Mucosa of descending colon (tissue), 3 donors: ENCODE measurements at regions not wholly inside any gene's neighbourhood (a gene's known extent, or its start where the extent isn't known, plus 50 kb on each side); places are given as distances from the start of the nearest gene placed in this dataset.

Experiments used
- ATAC-seq: fragments of 200-7000 bp; cut with Tn5 transposase; one replicate; pipeline ENCODE4 v1.9.1; 2020; ENCODE audit warnings: mild to moderate bottlenecking, moderate library complexity
- DNase-seq, 3 donors: peaks; one replicate each; pipeline ENCODE4 v3.0.0-alpha.2; 2020
- H3K36me3 ChIP-seq: fragments of 200-600 bp; one replicate; pipeline ENCODE4 v1.8.0; 2021; ENCODE audit warnings: low read depth, mild to moderate bottlenecking
- H3K4me1 ChIP-seq: fragments of 200-600 bp; one replicate; pipeline ENCODE4 v1.8.0; 2021; ENCODE audit warnings: low read depth, mild to moderate bottlenecking
- H3K4me3 ChIP-seq: fragments of 200-600 bp; one replicate; pipeline ENCODE4 v1.8.0; 2021; ENCODE audit warnings: mild to moderate bottlenecking
- H3K9me3 ChIP-seq: fragments of 200-600 bp; one replicate; pipeline ENCODE4 v1.8.0; 2021; ENCODE audit warnings: mild to moderate bottlenecking
- CTCF ChIP-seq: fragments of 200-600 bp; IDR thresholded peaks from one replicate; pipeline ENCODE4 v1.8.0; 2022; ENCODE audit warnings: antibody characterized with exemption, mild to moderate bottlenecking
- intact Hi-C, 2 donors: fragments of 100-400 bp; cut with DNase I in 1 of 2; cut with micrococcal nuclease in 1 of 2; formaldehyde crosslinking; loops; one replicate each; pipeline versions ENCODE4 v1.11.0 to v1.11.1; 2022; cut with DNase I, micrococcal nuclease
- donor health status: DM: no; HTN: no; CAD: no; lungs with moderate emphysema.
- donor health status: DM: no; HTN: no; CAD: no.
- donor health status: DM: no; HTN: yes; CAD: no.

GRCh38 chr13:71079638-71080037 lies 787.4 kb downstream of the DACH1 start:
- H3K4me3 ChIP-seq: no peak overlapping the region
- no peaks in the 10 kb centered on the region for H3K4me1 ChIP-seq
- ATAC-seq: no peak
- intact Hi-C loops: no loop called here
- H3K9me3 ChIP-seq: no peaks in the 10 kb centered on the region
- no peak for DNase-seq
- TF ChIP-seq CTCF: no peak
- no peaks in the 10 kb centered on the region for H3K36me3 ChIP-seq

DNA sequence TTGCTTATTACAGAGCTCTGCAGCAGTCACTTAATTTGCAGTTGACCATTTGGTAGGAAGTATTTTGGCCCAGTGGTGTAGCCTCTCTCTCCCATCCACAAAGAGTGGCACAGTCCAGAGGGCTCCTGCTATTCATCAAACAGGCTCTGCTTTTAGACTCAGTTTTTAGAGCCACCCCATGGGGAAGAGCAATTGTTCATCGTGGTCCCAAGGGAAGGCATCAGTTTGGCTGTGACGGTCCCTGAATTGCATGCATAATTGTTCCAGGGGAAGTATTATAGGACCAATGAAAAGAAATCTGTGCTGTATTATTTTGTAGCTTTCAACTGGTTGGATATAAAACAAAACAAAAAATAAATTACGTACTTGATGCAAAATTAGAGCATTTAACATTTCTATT lies 799.0 kb downstream of the DACH1 start:
- TF ChIP-seq CTCF: no peak
- ATAC-seq (no peak), DNase-seq (no peak)
- H3K4me1 ChIP-seq: no peaks in the 10 kb centered on the region
- no peak overlapping the region for H3K4me3 ChIP-seq
- no peaks in the 10 kb centered on the region for H3K9me3 ChIP-seq
- no peaks in the 10 kb centered on the region for H3K36me3 ChIP-seq
- intact Hi-C loops: no loop called here

DNA sequence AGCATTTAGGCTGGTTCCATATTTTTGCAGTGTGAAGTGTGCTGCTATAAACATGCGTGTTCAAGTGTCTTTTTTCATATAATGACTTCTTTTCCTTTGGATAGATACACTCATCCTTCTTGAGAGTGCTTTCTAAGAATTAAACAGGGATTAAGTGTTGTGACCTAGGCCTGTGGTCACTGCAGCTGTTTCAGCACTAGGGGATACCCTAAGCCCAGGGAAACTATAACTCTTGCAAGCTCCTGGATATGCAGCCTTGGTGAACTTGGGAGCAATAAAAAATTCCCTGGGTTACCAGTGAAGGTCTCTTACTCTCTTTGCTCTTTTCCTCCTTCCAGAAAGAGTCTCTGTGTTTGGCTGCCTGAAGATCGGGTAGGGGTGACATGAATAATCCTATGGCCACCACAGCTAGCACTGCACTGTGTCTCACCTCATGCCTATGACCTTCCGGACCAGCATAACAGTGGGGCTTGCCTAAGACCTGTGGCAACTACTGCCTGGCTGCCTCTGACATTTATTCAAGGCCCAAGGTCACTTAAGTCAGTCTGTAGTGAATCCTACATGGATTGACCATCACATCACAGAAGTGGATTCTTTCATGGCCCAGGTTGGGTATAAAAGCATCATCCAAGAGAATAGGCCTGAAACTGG lies 799.7 kb downstream of the DACH1 start:
- peak in 1 of 3 donors; percentile 3 for DNase-seq
- Histone ChIP-seq H3K36me3 (no peaks in the 10 kb centered on the region), H3K4me1 (no peaks in the 10 kb centered on the region), H3K4me3 (no peak overlapping the region), H3K9me3 (no peaks in the 10 kb centered on the region)
- ATAC-seq: no peak
- TF ChIP-seq CTCF: no peak
- intact Hi-C loops: no loop called here

- Histone ChIP-seq H3K4me3 (no peak overlapping the region), H3K4me1 (no peaks in the 10 kb centered on the region), H3K36me3 (no peaks in the 10 kb centered on the region), H3K9me3 (no peaks in the 10 kb centered on the region)
- DNase-seq (no peak), ATAC-seq (no peak)
- intact Hi-C loops: no loop called here
- no peak for TF ChIP-seq CTCF
Measured at GRCh38 chr13:71056581-71056980, 810.4 kb downstream of the DACH1 start.

- no peak for ATAC-seq
- TF ChIP-seq CTCF: no peak
Measured at GRCh38 chr13:71055644-71056043, 811.4 kb downstream of the DACH1 start.

DNA sequence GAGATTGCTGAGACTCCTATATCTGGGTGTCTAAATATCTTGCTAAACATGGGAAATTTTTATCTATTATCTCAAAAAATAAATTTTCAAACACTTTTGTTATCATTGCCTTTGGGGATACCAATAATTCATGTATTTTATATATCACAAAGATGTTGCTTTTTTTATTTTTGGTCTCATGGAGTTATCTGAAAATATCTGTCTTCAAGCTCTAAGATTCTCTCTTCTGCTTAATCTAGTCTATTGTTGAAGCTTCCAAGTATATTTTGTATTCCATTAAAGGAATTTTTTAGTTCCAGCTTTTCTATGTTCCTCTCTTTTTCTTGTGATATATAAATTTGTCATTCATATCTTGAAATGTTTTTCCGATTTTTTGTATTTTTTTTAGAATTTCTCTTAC lies 812.0 kb downstream of the DACH1 start:
- ATAC-seq: no peak
- H3K4me1 ChIP-seq: no peaks in the 10 kb centered on the region

More at GRCh38 chr13:71055644-71056043, 811.4 kb downstream of the DACH1 start:
- Histone ChIP-seq H3K36me3 (no peaks in the 10 kb centered on the region), H3K4me1 (no peaks in the 10 kb centered on the region), H3K4me3 (no peak overlapping the region), H3K9me3 (no peaks in the 10 kb centered on the region)
- intact Hi-C loops: no loop called here
- DNase-seq: no peak

More for the DNA sequence above, 812.0 kb downstream of the DACH1 start:
- no peaks in the 10 kb centered on the region for H3K9me3 ChIP-seq
- no peak overlapping the region for H3K4me3 ChIP-seq
- DNase-seq: no peak
- TF ChIP-seq CTCF: no peak
- intact Hi-C loops: no loop called here
- H3K36me3 ChIP-seq: no peaks in the 10 kb centered on the region
